H1 (cell line): ENCODE measurements at regions not wholly inside any gene's neighbourhood (a gene's known extent, or its start where the extent isn't known, plus 50 kb on each side); places are given as distances from the start of the nearest gene placed in this dataset.

ENCODE experiments used
- ATF3 ChIP-seq: IDR thresholded peaks from 2 replicates; pipeline ENCODE4 v1.6.1; 2011; ENCODE audit warnings: low read depth, mild to moderate bottlenecking, low read length; ENCODE audit not compliant: insufficient read depth
- BRCA1 ChIP-seq: IDR thresholded peaks from 2 replicates; pipeline ENCODE4 v1.6.1; 2012; ENCODE audit warnings: low read depth, low read length, improper control_type of control experiment
- CREB1 ChIP-seq: IDR thresholded peaks from 2 replicates; pipeline ENCODE4 v1.6.1; 2012; ENCODE audit warnings: inconsistent platforms
- EGR1 ChIP-seq: IDR thresholded peaks from 2 replicates; pipeline ENCODE4 v1.6.1; 2011; ENCODE audit warnings: low read depth, low read length, borderline replicate concordance
- HDAC2 ChIP-seq, 2 experiments: fragments of 300-600 bp in 1 of 2; sonication (generic) in 1 of 2; IDR thresholded peaks; 2 replicates each; pipeline ENCODE4 v1.6.1; 2011 to 2012; ENCODE audit warnings: low read depth in 2 of 2, low read length in 2 of 2, mild to moderate bottlenecking in 2 of 2, moderate library complexity in 2 of 2, borderline replicate concordance in 1 of 2, inconsistent platforms in 1 of 2
- POLR2AphosphoS5 ChIP-seq: IDR thresholded peaks from 2 replicates; pipeline ENCODE4 v1.6.1; 2011; ENCODE audit warnings: low read depth, low read length
- RNF2 ChIP-seq: fragments of 200-900, 300-1000 bp; sonication (generic); IDR thresholded peaks from 2 replicates; pipeline ENCODE4 v1.7.1; 2016; ENCODE audit warnings: borderline replicate concordance, low read depth, mild to moderate bottlenecking, antibody characterized with exemption, low read length; ENCODE audit not compliant: poor library complexity, severe bottlenecking; ENCODE audit errors: missing control alignments
- TBP ChIP-seq: IDR thresholded peaks from 2 replicates; pipeline ENCODE4 v1.6.1; 2011; ENCODE audit warnings: low read depth, low read length, improper control_type of control experiment
- TCF12 ChIP-seq: IDR thresholded peaks from 2 replicates; pipeline ENCODE4 v1.6.1; 2011; ENCODE audit warnings: low read depth, mild to moderate bottlenecking, low read length

- TF ChIP-seq ATF3 (no peak), HDAC2 (IDR thresholded peaks at IDR 0.05; ENCODE audit: borderline replicate concordance in 1 of 2, low read depth in 2 of 2, low read length in 2 of 2) (no peak), EGR1 (no peak), CREB1 (no peak), TBP (no peak), RNF2 (no peak), POLR2AphosphoS5 (no peak), BRCA1 (no peak), TCF12 (no peak)
These were observed 1244.5 kb downstream of the CDH11 start (continued) for GRCh38 chr16:63877401-63877800.
